ENCODE measurements at regions not wholly inside any gene's neighbourhood (a gene's known extent, or its start where the extent isn't known, plus 50 kb on each side); places are given as distances from the start of the nearest gene placed in this dataset.

GRCh38 chr1:55402142-55402541 is 187.0 kb upstream of the USP24 start:
- no peak for DNase-seq (ENCODE audit: low read depth in 1 of 2, low spot score in 1 of 2)

- DNase-seq (ENCODE audit: low read depth in 1 of 2, low spot score in 1 of 2), result no peak
Measured at GRCh38 chr1:55400508-55400907, 185.3 kb upstream of the USP24 start.

GRCh38 chr1:55399346-55399745 is 184.2 kb upstream of the USP24 start:
- no peak for DNase-seq (ENCODE audit: low read depth in 1 of 2, low spot score in 1 of 2)

GRCh38 chr1:55396381-55396891 is 181.3 kb upstream of the USP24 start:
- no peak for DNase-seq (ENCODE audit: low read depth in 1 of 2, low spot score in 1 of 2)

GRCh38 chr1:55388960-55389359 is 173.8 kb upstream of the USP24 start:
- DNase-seq (ENCODE audit: low read depth in 1 of 2, low spot score in 1 of 2), result no peak

GRCh38 chr1:55387145-55387544 is 172.0 kb upstream of the USP24 start:
- no peak for DNase-seq (ENCODE audit: low read depth in 1 of 2, low spot score in 1 of 2)

GRCh38 chr1:55386456-55386855 is 171.3 kb upstream of the USP24 start:
- no peak for DNase-seq (ENCODE audit: low read depth in 1 of 2, low spot score in 1 of 2)

GRCh38 chr1:55385402-55386018 is 170.3 kb upstream of the USP24 start:
- DNase-seq (ENCODE audit: low read depth in 1 of 2, low spot score in 1 of 2), result no peak

- DNase-seq (ENCODE audit: low read depth in 1 of 2, low spot score in 1 of 2), result no peak
Measured at GRCh38 chr1:55384637-55385036, 169.5 kb upstream of the USP24 start.

- no peak for DNase-seq (ENCODE audit: low read depth in 1 of 2, low spot score in 1 of 2)
Measured at GRCh38 chr1:55382806-55383305, 167.7 kb upstream of the USP24 start.

- no peak for DNase-seq (ENCODE audit: low read depth in 1 of 2, low spot score in 1 of 2)
Measured at GRCh38 chr1:55381983-55382382, 166.8 kb upstream of the USP24 start.

GRCh38 chr1:55381491-55381890 is 166.3 kb upstream of the USP24 start:
- DNase-seq (ENCODE audit: low read depth in 1 of 2, low spot score in 1 of 2), result no peak

GRCh38 chr1:55380355-55380970 is 165.3 kb upstream of the USP24 start:
- DNase-seq (ENCODE audit: low read depth in 1 of 2, low spot score in 1 of 2), result no peak

GRCh38 chr1:55378582-55378981 is 163.4 kb upstream of the USP24 start:
- DNase-seq (ENCODE audit: low read depth in 1 of 2, low spot score in 1 of 2), result no peak

GRCh38 chr1:55376897-55377296 is 161.7 kb upstream of the USP24 start:
- DNase-seq (ENCODE audit: low read depth in 1 of 2, low spot score in 1 of 2), result no peak

GRCh38 chr1:55375617-55376258 is 160.6 kb upstream of the USP24 start:
- peak in 1 of 2 donors; percentile 25 for DNase-seq (ENCODE audit: low read depth in 1 of 2, low spot score in 1 of 2)

- DNase-seq (ENCODE audit: low read depth in 1 of 2, low spot score in 1 of 2), result no peak
Measured at GRCh38 chr1:55374801-55375616, 159.8 kb upstream of the USP24 start.

- no peak for DNase-seq (ENCODE audit: low read depth in 1 of 2, low spot score in 1 of 2)
Measured at GRCh38 chr1:55374216-55374615, 159.1 kb upstream of the USP24 start.

- no peak for DNase-seq (ENCODE audit: low read depth in 1 of 2, low spot score in 1 of 2)
Measured at GRCh38 chr1:55369474-55369873, 154.3 kb upstream of the USP24 start.

- DNase-seq (ENCODE audit: low read depth in 1 of 2, low spot score in 1 of 2), result no peak
Measured at GRCh38 chr1:55368698-55369097, 153.5 kb upstream of the USP24 start.

- DNase-seq (ENCODE audit: low read depth in 1 of 2, low spot score in 1 of 2), result no peak
Measured at GRCh38 chr1:55367273-55367672, 152.1 kb upstream of the USP24 start.
